GM18867 (cell line): ENCODE measurements at regions not wholly inside any gene's neighbourhood (a gene's known extent, or its start where the extent isn't known, plus 50 kb on each side); places are given as distances from the start of the nearest gene placed in this dataset.
"Not testable (repeated sequence)": the region's sequence is repeated elsewhere in the genome, so short reads cannot be mapped to it uniquely, and the experiment has no call there.

Experiments
- ATAC-seq: cut with Tn5 transposase; IDR thresholded peaks from one replicate; pipeline ENCODE4 v1.9.1; 2021; ENCODE audit warnings: mild to moderate bottlenecking, moderate library complexity; ENCODE audit not compliant: unreplicated experiment

GRCh38 chr1:118828038-118828437, 160.1 kb downstream of the TBX15 start:
- ATAC-seq: no peak

DNA sequence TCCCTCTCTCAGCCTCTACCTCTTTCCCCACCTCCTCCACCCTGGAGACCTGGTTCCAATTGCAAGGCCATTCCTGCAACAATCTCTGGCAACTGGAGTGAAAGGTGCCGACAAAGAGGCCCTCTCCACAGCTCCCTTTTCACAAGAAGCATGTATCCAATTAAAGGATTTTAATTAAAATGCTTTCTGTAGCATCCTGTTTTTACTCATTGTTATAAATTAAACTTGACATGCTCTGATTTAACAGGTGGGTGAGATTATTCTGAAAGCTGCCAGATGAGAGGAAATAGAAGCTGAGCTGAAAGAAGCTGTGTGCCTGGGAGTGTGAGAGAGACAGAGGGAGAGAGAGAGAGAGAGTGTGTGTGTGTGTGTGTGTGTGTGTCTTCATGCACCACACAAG, 160.5 kb downstream of the TBX15 start:
- ATAC-seq: no peak

DNA sequence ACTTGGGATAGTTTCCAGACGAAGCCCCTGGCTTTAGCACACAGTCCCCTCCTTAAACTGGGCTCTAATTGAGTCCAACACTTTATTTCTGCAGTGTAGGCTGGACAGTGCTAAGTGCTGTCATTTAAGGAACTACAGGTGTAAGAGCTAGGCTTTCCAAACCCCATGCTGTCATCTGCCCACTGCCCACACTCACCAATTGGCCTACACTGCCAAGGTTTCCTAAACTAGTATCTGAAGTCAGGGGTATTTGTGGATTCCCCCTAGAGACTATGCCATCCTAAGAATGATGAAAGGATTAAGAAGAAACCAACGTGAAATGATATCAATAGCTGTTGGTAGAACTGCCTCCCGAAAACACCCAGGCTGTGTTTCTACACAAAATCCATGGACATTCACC, 160.9 kb downstream of the TBX15 start:
- no peak for ATAC-seq

- no peak for ATAC-seq
These were observed 161.5 kb downstream of the TBX15 start for GRCh38 chr1:118826669-118827068.

- ATAC-seq: no peak
These were observed 162.5 kb downstream of the TBX15 start for GRCh38 chr1:118825619-118826018.

DNA sequence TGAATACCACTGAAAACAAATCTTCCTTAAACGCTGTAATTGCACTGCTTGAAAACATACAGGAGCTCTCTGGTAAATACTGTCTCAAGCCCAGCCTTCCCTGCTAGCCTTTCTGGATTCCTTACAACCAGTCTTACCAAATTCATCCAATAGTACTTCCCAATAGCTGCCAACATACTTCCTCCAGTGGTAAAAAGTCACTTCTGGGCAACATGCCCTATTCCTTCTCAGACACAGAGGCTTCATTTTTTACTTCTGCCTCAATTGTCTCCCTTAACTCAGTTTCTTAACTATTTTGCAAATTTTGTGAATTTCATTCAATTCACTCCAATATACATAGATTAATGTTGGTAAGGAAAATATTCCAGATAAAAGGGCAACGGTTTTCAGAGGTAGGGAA, 166.3 kb downstream of the TBX15 start:
- no peak for ATAC-seq

- no peak for ATAC-seq
These were observed 167.3 kb downstream of the TBX15 start for GRCh38 chr1:118820864-118821263.

DNA sequence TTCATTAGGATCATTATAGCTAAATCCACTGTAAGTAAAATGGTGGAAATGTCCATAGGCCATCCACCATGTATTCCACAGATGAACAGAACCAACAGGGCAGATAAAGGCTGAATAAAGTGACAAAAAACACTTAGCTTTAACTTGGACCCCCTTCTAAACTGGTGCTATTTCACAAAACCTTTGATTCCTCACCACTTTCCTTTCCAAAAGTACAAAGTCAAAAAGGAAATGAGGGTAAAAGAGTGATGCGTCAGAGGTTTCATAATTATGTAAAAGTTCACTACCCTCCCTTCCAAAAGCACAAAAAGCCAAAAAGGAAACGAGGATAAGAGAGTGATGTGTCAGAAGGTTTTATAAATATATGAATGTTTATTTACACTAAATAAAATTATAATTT, 172.2 kb downstream of the TBX15 start:
- no peak for ATAC-seq

GRCh38 chr1:118812555-118812954, 175.6 kb downstream of the TBX15 start:
- no peak for ATAC-seq

- ATAC-seq: no peak
These were observed 177.0 kb downstream of the TBX15 start for GRCh38 chr1:118811156-118811555.

GRCh38 chr1:118809586-118809985, 178.6 kb downstream of the TBX15 start:
- no peak for ATAC-seq

DNA sequence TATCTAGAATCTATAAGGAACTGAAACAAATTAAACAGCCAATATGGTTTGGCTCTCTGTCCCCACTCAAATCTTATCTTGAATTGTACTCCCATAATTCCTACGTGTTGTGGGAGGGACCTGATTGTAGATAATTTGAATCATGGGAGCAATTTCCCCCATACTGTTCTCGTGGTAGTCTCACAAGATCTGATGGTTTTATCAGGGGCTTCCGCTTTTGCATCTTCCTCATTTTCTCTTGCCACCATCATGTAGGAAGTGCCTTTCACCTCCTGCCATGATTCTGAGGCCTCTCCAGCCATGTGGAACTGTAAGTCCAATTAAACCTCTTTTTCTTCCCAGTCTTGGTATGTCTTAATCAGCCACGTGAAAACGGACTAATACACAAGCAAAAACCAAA, 185.0 kb downstream of the TBX15 start:
- not testable (repeated sequence) for ATAC-seq

GRCh38 chr1:118791094-118791691, 196.9 kb downstream of the TBX15 start:
- ATAC-seq: no peak

- ATAC-seq: no peak
These were observed 199.7 kb downstream of the TBX15 start for GRCh38 chr1:118788463-118788862.

GRCh38 chr1:118786454-118787155, 201.5 kb downstream of the TBX15 start:
- ATAC-seq: no peak

DNA sequence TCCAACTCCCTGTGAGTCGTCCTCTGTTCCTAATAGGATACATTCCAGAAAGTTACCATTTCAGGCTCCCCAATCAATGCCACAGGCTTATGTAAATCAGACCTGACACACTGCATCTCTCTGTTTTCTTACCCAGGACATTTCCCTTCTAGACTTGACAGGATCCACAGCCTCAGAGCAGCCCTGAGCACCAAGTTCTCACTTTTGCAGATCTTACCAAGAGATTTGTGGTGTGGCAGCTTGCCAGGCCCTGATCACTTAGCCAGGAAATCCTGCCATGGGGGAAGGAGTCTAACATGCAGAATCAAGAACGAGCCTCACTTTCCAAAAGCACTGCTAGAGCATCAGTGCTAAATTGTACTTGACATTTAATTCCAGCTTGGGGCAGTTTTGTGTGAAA, 202.9 kb downstream of the TBX15 start:
- no peak for ATAC-seq

DNA sequence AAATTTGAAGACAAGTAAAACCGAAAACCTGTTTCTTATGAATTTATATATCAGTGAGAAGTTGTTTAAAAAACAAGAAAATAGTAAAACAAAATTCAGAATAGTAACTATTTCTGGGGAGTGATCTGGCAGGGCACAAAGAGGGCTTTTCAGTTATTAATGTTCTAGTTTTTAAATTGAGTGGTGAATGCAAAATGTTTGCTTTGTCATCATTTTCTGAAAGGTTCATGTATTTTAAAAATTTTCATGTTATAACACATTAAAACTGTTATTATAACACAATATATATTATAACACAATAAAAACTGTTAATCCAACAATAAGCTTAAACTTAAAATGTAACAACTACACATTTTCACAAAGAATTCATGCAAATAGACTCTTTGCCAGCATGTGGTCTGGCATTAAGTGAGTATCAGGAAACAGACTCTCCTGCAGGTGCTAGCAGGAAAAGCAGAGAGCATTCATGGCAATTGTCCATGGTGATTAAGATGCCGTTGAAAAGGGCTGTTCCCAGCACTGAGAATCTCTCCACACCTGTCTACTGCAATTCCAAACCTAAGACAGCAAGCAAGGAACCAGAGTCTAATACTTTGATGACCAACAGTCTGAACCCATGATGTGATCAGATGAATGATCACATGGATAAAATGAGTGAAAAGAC, 204.9 kb downstream of the TBX15 start:
- ATAC-seq: no peak

DNA sequence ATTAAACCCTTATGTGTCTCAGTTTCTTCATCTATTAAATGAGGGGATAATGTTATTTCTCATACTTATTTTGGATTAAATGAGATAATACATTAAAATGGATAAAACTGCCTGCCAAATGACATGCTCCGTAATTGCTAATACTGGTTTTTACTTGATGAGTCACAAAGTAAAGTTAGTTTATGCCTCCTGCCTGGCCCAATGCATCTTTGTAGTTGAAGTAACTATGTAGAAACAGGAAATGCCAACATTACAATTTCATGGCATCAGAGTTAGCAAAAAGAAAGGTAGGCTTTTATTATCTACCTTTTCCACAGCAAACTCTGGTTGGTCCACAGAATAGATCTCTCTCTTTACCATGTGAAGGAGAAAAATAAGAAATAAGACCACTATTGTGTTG, 214.5 kb downstream of the TBX15 start:
- ATAC-seq: no peak

DNA sequence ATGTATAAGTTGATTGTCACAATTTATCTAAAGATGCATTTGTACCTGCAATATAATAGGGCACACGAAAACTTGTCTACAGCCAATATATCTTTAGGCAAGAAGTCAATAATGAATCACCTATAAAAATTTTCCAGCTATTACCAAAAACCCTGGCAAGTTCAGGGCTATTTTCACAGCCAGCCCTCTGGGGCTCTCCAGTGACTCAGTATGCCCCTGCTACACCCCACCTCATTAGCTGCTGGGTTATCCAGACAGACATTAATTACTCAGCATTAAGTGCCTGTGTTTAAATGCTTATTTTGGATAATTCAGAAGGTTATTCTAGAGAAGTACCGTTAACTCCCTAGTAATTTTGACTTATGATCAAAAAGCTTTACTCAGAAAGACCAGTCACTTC, 220.2 kb downstream of the TBX15 start:
- ATAC-seq: no peak

DNA sequence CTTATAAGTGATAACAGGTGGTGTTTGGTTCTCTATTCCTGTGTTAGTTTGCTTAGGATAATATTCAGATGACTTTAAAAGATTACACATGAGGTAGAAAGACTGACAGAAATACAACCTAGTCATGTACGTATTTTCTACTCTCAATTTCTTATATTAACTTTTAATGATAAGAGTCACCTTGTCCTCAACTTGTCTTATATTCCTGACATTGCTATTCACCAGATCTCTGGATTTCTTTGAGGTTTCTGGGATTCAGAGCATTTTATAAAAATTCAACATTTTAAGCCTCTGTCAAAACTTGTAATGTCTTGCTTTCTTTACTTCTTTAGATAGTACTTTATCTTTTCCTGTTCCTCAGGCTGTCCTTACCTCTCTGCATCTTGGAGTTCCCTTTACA, 234.2 kb downstream of the TBX15 start:
- no peak for ATAC-seq

GRCh38 chr1:118751166-118751565, 237.0 kb downstream of the TBX15 start:
- no peak for ATAC-seq

GRCh38 chr1:118744420-118744819, 243.7 kb downstream of the TBX15 start:
- no peak for ATAC-seq
